HG03571 (cell line): ENCODE measurements at regions not wholly inside any gene's neighbourhood (a gene's known extent, or its start where the extent isn't known, plus 50 kb on each side); places are given as distances from the start of the nearest gene placed in this dataset.

Source experiments
- ATAC-seq: cut with Tn5 transposase; IDR thresholded peaks from one replicate; pipeline ENCODE4 v1.9.1; 2021; ENCODE audit not compliant: unreplicated experiment

GRCh38 chr20:50459124-50459918, 50.9 kb upstream of the PTPN1 start:
- ATAC-seq: no peak

GRCh38 chr20:50460115-50460607, 50.0 kb upstream of the PTPN1 start:
- ATAC-seq: no peak
